Thoracic aorta (tissue), 2 donors: ENCODE measurements at regions not wholly inside any gene's neighbourhood (a gene's known extent, or its start where the extent isn't known, plus 50 kb on each side); places are given as distances from the start of the nearest gene placed in this dataset.
"Not testable (repeated sequence)": the region's sequence is repeated elsewhere in the genome, so short reads cannot be mapped to it uniquely, and the experiment has no call there.

Source experiments
- ATAC-seq: fragments of 150-250 bp; one replicate; pipeline ENCODE4 v1.8.0; 2017; ENCODE audit warnings: low read depth; ENCODE audit not compliant: insufficient number of reproducible peaks, low FRiP score
- DNase-seq: peaks from one replicate; pipeline ENCODE4 v3.0.0-alpha.2; 2020; ENCODE audit warnings: low spot score
- H3K27ac ChIP-seq, 2 donors: fragments of 200-600 bp; sonication (generic); 1 replicate in 1 of 2; 2 replicates in 1 of 2; pipeline ENCODE4 v1.5.1; 2016; ENCODE audit warnings: mild to moderate bottlenecking in 2 of 2, moderate library complexity in 2 of 2
- H3K27me3 ChIP-seq: fragments of 200-600 bp; sonication (generic); replicated peaks from 2 replicates; pipeline ENCODE4 v1.6.0; 2016; ENCODE audit warnings: mild to moderate bottlenecking; ENCODE audit not compliant: insufficient read depth
- H3K36me3 ChIP-seq: fragments of 200-600 bp; sonication (generic); one replicate; pipeline ENCODE4 v1.5.1; 2016
- H3K4me1 ChIP-seq, 2 donors: fragments of 200-600 bp; sonication (generic); 1 replicate in 1 of 2; 2 replicates in 1 of 2; pipeline versions ENCODE4 v1.5.1 to v1.6.0; 2016; ENCODE audit warnings: low read depth in 2 of 2, mild to moderate bottlenecking in 1 of 2; ENCODE audit not compliant: control insufficient read depth in 1 of 2
- H3K4me3 ChIP-seq: fragments of 200-600 bp; sonication (generic); 2 replicates; pipeline ENCODE4 v1.5.1; 2016; ENCODE audit warnings: mild to moderate bottlenecking
- H3K9me3 ChIP-seq: fragments of 200-600 bp; sonication (generic); 2 replicates; pipeline ENCODE4 v1.5.1; 2016
- CTCF ChIP-seq: fragments of 200-600 bp; sonication (generic); IDR thresholded peaks from one replicate; pipeline ENCODE4 v1.5.1; 2019; ENCODE audit warnings: antibody characterized with exemption

GRCh38 chr2:220814441-220814840 is 757.7 kb downstream of the EPHA4 start:
- no peaks in the 10 kb centered on the region for H3K4me1 ChIP-seq
- no peaks in the 10 kb centered on the region for H3K9me3 ChIP-seq
- ATAC-seq: no peak
- TF ChIP-seq CTCF: no peak
- no peak overlapping the region for H3K4me3 ChIP-seq
- H3K27me3 ChIP-seq: no peaks in the 10 kb centered on the region
- H3K36me3 ChIP-seq: no peaks in the 10 kb centered on the region
- DNase-seq: no peak
- H3K27ac ChIP-seq: no peak overlapping the region

GRCh38 chr2:220815698-220816097 is 756.4 kb downstream of the EPHA4 start:
- Histone ChIP-seq H3K4me3 (no peak overlapping the region), H3K36me3 (no peaks in the 10 kb centered on the region), H3K9me3 (no peaks in the 10 kb centered on the region), H3K27me3 (no peaks in the 10 kb centered on the region), H3K4me1 (no peaks in the 10 kb centered on the region), H3K27ac (no peak overlapping the region)
- ATAC-seq (no peak), DNase-seq (no peak)
- no peak for TF ChIP-seq CTCF

- H3K4me3 ChIP-seq: no peak overlapping the region
- no peaks in the 10 kb centered on the region for H3K4me1 ChIP-seq
- H3K27me3 ChIP-seq: no peaks in the 10 kb centered on the region
- H3K9me3 ChIP-seq: no peaks in the 10 kb centered on the region
- no peak for ATAC-seq
- no peak for TF ChIP-seq CTCF
- DNase-seq: no peak
- H3K27ac ChIP-seq: no peak overlapping the region
- H3K36me3 ChIP-seq: no peaks in the 10 kb centered on the region
Measured at GRCh38 chr2:220821683-220822082, 750.4 kb downstream of the EPHA4 start.

- not testable (repeated sequence) for H3K4me3 ChIP-seq, H3K9me3 ChIP-seq, H3K27me3 ChIP-seq, DNase-seq, H3K27ac ChIP-seq, H3K4me1 ChIP-seq, H3K36me3 ChIP-seq, ATAC-seq
Measured at GRCh38 chr2:220823590-220823989, 748.5 kb downstream of the EPHA4 start.

GRCh38 chr2:220833446-220833845 is 738.7 kb downstream of the EPHA4 start:
- Histone ChIP-seq H3K27ac (no peak overlapping the region), H3K27me3 (no peaks in the 10 kb centered on the region), H3K9me3 (no peaks in the 10 kb centered on the region), H3K36me3 (no peaks in the 10 kb centered on the region), H3K4me3 (no peak overlapping the region), H3K4me1 (no peaks in the 10 kb centered on the region)
- DNase-seq (no peak), ATAC-seq (no peak)
- no peak for TF ChIP-seq CTCF

GRCh38 chr2:220835583-220835982 is 736.5 kb downstream of the EPHA4 start:
- Histone ChIP-seq H3K27ac (no peak overlapping the region), H3K4me1 (no peaks in the 10 kb centered on the region), H3K9me3 (no peaks in the 10 kb centered on the region), H3K4me3 (no peak overlapping the region), H3K27me3 (no peaks in the 10 kb centered on the region), H3K36me3 (no peaks in the 10 kb centered on the region)
- no peak for TF ChIP-seq CTCF
- ATAC-seq: no peak
- DNase-seq: no peak
